HEK293 (cell line): ENCODE measurements at regions not wholly inside any gene's neighbourhood (a gene's known extent, or its start where the extent isn't known, plus 50 kb on each side); places are given as distances from the start of the nearest gene placed in this dataset.

ENCODE experiments used
- CTCF ChIA-PET: fragments of 350-600 bp; formaldehyde crosslinking; extraction: SDS; loops from one replicate; lab custom pipeline; 2021; ENCODE audit warnings: antibody characterized with exemption; lab: Yijun Ruan, JAX
- POLR2A ChIA-PET: fragments of 300-600 bp; formaldehyde crosslinking; extraction: SDS; loops from one replicate; lab custom pipeline; 2020; ENCODE audit warnings: antibody characterized with exemption, inconsistent platforms; lab: Yijun Ruan, JAX
- H3K27ac ChIP-seq: fragments of 200-500 bp; sonication (Bioruptor generic); 2 replicates; pipeline ENCODE4 v1.5.1; 2014; ENCODE audit warnings: low read depth, low read length, control low read depth, inconsistent platforms; ENCODE audit errors: extremely low read depth
- H3K36me3 ChIP-seq, 2 experiments: fragments of 200-500 bp in 1 of 2; sonication (Bioruptor generic) in 1 of 2; 1 replicate in 1 of 2; 2 replicates in 1 of 2; pipeline ENCODE4 v1.5.1; 2014 to 2017; ENCODE audit warnings: inconsistent platforms in 2 of 2, low read length in 2 of 2; ENCODE audit not compliant: control insufficient read depth in 2 of 2, insufficient read depth in 1 of 2
- H3K4me1 ChIP-seq: fragments of 200-500 bp; sonication (Bioruptor generic); 2 replicates; pipeline ENCODE4 v1.5.1; 2014; ENCODE audit warnings: mild to moderate bottlenecking, low read length, inconsistent platforms; ENCODE audit not compliant: control insufficient read depth, insufficient read depth
- H3K4me3 ChIP-seq: 2 replicates; pipeline ENCODE4 v1.5.1; 2011; ENCODE audit warnings: low read depth, mild to moderate bottlenecking, control low read depth, low read length, moderate library complexity
- H3K9me3 ChIP-seq: fragments of 200-500 bp; sonication (Bioruptor generic); 2 replicates; pipeline ENCODE4 v1.5.1; 2014; ENCODE audit warnings: low read depth, low read length, inconsistent platforms; ENCODE audit not compliant: control insufficient read depth, insufficient read depth
- GLI4 ChIP-seq: fragments of 450-650 bp; formaldehyde crosslinking; IDR thresholded peaks from 2 replicates; pipeline ENCODE4 v1.5.1; 2016; ENCODE audit warnings: missing biosample characterization, missing genetic modification characterization
- HOXD13 ChIP-seq: sonication (generic); formaldehyde crosslinking; IDR thresholded peaks from 2 replicates; pipeline ENCODE4 v1.8.0; 2022; ENCODE audit warnings: missing genetic modification reagents, borderline replicate concordance
- MZF1 ChIP-seq: fragments of 450-650 bp; formaldehyde crosslinking; IDR thresholded peaks from 2 replicates; pipeline ENCODE4 v1.5.1; 2017; ENCODE audit warnings: missing biosample characterization, missing genetic modification characterization, borderline replicate concordance
- REPIN1 ChIP-seq: fragments of 450-650 bp; formaldehyde crosslinking; IDR thresholded peaks from 2 replicates; pipeline ENCODE4 v1.5.1; 2017; ENCODE audit warnings: missing biosample characterization, missing genetic modification characterization, low read depth
- SETDB1 ChIP-seq: IDR thresholded peaks from one replicate; pipeline ENCODE4 v1.6.1; 2017; ENCODE audit warnings: mild to moderate bottlenecking, low read length, moderate library complexity, mixed read lengths; ENCODE audit not compliant: insufficient read length
- ZBTB11 ChIP-seq: fragments of 450-650 bp; formaldehyde crosslinking; conservative IDR thresholded peaks from 2 replicates; pipeline ENCODE4 v1.5.1; 2016; ENCODE audit warnings: low read depth, missing biosample characterization, missing genetic modification characterization
- ZBTB6 ChIP-seq: fragments of 450-650 bp; formaldehyde crosslinking; IDR thresholded peaks from 2 replicates; pipeline ENCODE4 v1.5.1; 2017; ENCODE audit warnings: missing biosample characterization, missing genetic modification characterization
- ZNF140 ChIP-seq: fragments of 450-650 bp; formaldehyde crosslinking; IDR thresholded peaks from 2 replicates; pipeline ENCODE4 v1.5.1; 2016; ENCODE audit warnings: missing biosample characterization, missing genetic modification characterization
- ZNF239 ChIP-seq: fragments of 450-650 bp; formaldehyde crosslinking; IDR thresholded peaks from 2 replicates; pipeline ENCODE4 v1.5.1; 2016; ENCODE audit warnings: missing biosample characterization, missing genetic modification characterization
- ZNF341 ChIP-seq: fragments of 450-650 bp; formaldehyde crosslinking; IDR thresholded peaks from 2 replicates; pipeline ENCODE4; 2016; ENCODE audit warnings: low read depth, missing biosample characterization, missing genetic modification characterization
- ZNF426 ChIP-seq: fragments of 450-650 bp; formaldehyde crosslinking; IDR thresholded peaks from 2 replicates; pipeline ENCODE4 v1.5.1; 2017; ENCODE audit warnings: missing biosample characterization, missing genetic modification characterization, mild to moderate bottlenecking, inconsistent platforms, moderate library complexity
- ZNF548 ChIP-seq: fragments of 450-650 bp; formaldehyde crosslinking; IDR thresholded peaks from 2 replicates; pipeline ENCODE4 v1.5.1; 2016; ENCODE audit warnings: missing biosample characterization, missing genetic modification characterization
- ZNF558 ChIP-seq: fragments of 450-650 bp; formaldehyde crosslinking; IDR thresholded peaks from 2 replicates; pipeline ENCODE4 v1.5.1; 2016; ENCODE audit warnings: missing biosample characterization, missing genetic modification characterization
- ZNF560 ChIP-seq: fragments of 450-650 bp; formaldehyde crosslinking; IDR thresholded peaks from 2 replicates; pipeline ENCODE4 v1.5.1; 2017; ENCODE audit warnings: missing biosample characterization, missing genetic modification characterization, borderline replicate concordance
- ZNF623 ChIP-seq: fragments of 450-650 bp; formaldehyde crosslinking; IDR thresholded peaks from 2 replicates; pipeline ENCODE4 v1.5.1; 2016; ENCODE audit warnings: missing biosample characterization, missing genetic modification characterization
- ZNF658 ChIP-seq: fragments of 450-650 bp; formaldehyde crosslinking; IDR thresholded peaks from 2 replicates; pipeline ENCODE4; 2016; ENCODE audit warnings: missing biosample characterization, missing genetic modification characterization
- ZNF670 ChIP-seq: fragments of 450-650 bp; formaldehyde crosslinking; IDR thresholded peaks from 2 replicates; pipeline ENCODE4 v1.5.1; 2016; ENCODE audit warnings: missing biosample characterization, missing genetic modification characterization, low read depth
- ZNF776 ChIP-seq: fragments of 450-650 bp; formaldehyde crosslinking; IDR thresholded peaks from 2 replicates; pipeline ENCODE4 v1.5.0; 2017; ENCODE audit warnings: missing biosample characterization, missing genetic modification characterization, borderline replicate concordance
- ZNF830 ChIP-seq: fragments of 450-650 bp; IDR thresholded peaks from 2 replicates; pipeline ENCODE4 v1.5.0; 2018; ENCODE audit warnings: missing biosample characterization, missing genetic modification characterization, low read depth, mild to moderate bottlenecking, moderate library complexity
- TF ChIP-seq, protein P1 (sequence below): fragments of 450-650 bp; formaldehyde crosslinking; IDR thresholded peaks from 2 replicates; pipeline ENCODE4 v1.5.1; 2016; ENCODE audit warnings: missing biosample characterization, missing genetic modification characterization
- TF ChIP-seq, protein P2 (sequence below): fragments of 450-650 bp; formaldehyde crosslinking; IDR thresholded peaks from 2 replicates; pipeline ENCODE4 v1.5.1; 2017; ENCODE audit warnings: missing biosample characterization, mild to moderate bottlenecking, missing genetic modification characterization, moderate library complexity
- TF ChIP-seq, protein P3 (sequence below): fragments of 450-650 bp; formaldehyde crosslinking; IDR thresholded peaks from 2 replicates; pipeline ENCODE4 v1.5.1; 2016; ENCODE audit warnings: missing biosample characterization, missing genetic modification characterization

- POLR2A ChIA-PET = no interaction called here
- no peak overlapping the region for H3K4me3 ChIP-seq
- no peaks in the 10 kb centered on the region for H3K4me1 ChIP-seq
- no peaks in the 10 kb centered on the region for H3K36me3 ChIP-seq
- no peak overlapping the region for H3K27ac ChIP-seq
- TF ChIP-seq ZNF548 (tag by site-specific recombination) = no peak
- no peak for TF ChIP-seq GLI4 (tag by site-specific recombination)
- no peak for TF ChIP-seq ZNF670
- TF ChIP-seq HOXD13 (CRISPR knock-in tag) = no peak
- no peak for TF ChIP-seq ZNF560
- TF ChIP-seq ZNF140 (tag by site-specific recombination) = no peak
- no peak for TF ChIP-seq MZF1 (tag by site-specific recombination)
- TF ChIP-seq, protein P1, sequence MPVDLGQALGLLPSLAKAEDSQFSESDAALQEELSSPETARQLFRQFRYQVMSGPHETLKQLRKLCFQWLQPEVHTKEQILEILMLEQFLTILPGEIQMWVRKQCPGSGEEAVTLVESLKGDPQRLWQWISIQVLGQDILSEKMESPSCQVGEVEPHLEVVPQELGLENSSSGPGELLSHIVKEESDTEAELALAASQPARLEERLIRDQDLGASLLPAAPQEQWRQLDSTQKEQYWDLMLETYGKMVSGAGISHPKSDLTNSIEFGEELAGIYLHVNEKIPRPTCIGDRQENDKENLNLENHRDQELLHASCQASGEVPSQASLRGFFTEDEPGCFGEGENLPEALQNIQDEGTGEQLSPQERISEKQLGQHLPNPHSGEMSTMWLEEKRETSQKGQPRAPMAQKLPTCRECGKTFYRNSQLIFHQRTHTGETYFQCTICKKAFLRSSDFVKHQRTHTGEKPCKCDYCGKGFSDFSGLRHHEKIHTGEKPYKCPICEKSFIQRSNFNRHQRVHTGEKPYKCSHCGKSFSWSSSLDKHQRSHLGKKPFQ = no peak
- no peak for TF ChIP-seq ZNF341 (tag by site-specific recombination)
- TF ChIP-seq REPIN1 (tag by site-specific recombination) = no peak
- TF ChIP-seq ZNF830 (tag by site-specific recombination) = no peak
- TF ChIP-seq ZNF658 (tag by site-specific recombination) = no peak
- TF ChIP-seq ZNF623 (tag by site-specific recombination) = no peak
- TF ChIP-seq ZNF776 (tag by site-specific recombination) = no peak
- no peak for TF ChIP-seq ZNF558
- TF ChIP-seq ZNF426 = no peak
- no peak for TF ChIP-seq SETDB1
- TF ChIP-seq ZNF239 = no peak
- TF ChIP-seq ZBTB6 (tag by site-specific recombination) = no peak
- no peak for TF ChIP-seq ZBTB11 (tag by site-specific recombination)
- H3K9me3 ChIP-seq = no peaks in the 10 kb centered on the region
- CTCF ChIA-PET = no interaction called here
Measured at GRCh38 chr1:88378560-88378959, 305.5 kb upstream of the PKN2 start.

- Histone ChIP-seq H3K27ac (no peak overlapping the region), H3K9me3 (no peaks in the 10 kb centered on the region), H3K4me3 (no peak overlapping the region), H3K4me1 (no peaks in the 10 kb centered on the region), H3K36me3 (no peaks in the 10 kb centered on the region)
- ChIA-PET CTCF (interaction anchor here (0.6 kb wide), 2 partner anchors 163 to 324 kb away, joined by 3 read pairs; no protein-coding TSS in a partner anchor), POLR2A (no interaction called here)
- TF ChIP-seq, protein P2, sequence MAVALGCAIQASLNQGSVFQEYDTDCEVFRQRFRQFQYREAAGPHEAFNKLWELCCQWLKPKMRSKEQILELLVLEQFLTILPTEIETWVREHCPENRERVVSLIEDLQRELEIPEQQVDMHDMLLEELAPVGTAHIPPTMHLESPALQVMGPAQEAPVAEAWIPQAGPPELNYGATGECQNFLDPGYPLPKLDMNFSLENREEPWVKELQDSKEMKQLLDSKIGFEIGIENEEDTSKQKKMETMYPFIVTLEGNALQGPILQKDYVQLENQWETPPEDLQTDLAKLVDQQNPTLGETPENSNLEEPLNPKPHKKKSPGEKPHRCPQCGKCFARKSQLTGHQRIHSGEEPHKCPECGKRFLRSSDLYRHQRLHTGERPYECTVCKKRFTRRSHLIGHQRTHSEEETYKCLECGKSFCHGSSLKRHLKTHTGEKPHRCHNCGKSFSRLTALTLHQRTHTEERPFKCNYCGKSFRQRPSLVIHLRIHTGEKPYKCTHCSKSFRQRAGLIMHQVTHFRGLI (tag by site-specific recombination) = peak; percentile 81
- TF ChIP-seq, protein P3, sequence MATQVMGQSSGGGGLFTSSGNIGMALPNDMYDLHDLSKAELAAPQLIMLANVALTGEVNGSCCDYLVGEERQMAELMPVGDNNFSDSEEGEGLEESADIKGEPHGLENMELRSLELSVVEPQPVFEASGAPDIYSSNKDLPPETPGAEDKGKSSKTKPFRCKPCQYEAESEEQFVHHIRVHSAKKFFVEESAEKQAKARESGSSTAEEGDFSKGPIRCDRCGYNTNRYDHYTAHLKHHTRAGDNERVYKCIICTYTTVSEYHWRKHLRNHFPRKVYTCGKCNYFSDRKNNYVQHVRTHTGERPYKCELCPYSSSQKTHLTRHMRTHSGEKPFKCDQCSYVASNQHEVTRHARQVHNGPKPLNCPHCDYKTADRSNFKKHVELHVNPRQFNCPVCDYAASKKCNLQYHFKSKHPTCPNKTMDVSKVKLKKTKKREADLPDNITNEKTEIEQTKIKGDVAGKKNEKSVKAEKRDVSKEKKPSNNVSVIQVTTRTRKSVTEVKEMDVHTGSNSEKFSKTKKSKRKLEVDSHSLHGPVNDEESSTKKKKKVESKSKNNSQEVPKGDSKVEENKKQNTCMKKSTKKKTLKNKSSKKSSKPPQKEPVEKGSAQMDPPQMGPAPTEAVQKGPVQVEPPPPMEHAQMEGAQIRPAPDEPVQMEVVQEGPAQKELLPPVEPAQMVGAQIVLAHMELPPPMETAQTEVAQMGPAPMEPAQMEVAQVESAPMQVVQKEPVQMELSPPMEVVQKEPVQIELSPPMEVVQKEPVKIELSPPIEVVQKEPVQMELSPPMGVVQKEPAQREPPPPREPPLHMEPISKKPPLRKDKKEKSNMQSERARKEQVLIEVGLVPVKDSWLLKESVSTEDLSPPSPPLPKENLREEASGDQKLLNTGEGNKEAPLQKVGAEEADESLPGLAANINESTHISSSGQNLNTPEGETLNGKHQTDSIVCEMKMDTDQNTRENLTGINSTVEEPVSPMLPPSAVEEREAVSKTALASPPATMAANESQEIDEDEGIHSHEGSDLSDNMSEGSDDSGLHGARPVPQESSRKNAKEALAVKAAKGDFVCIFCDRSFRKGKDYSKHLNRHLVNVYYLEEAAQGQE (tag by site-specific recombination) = no peak
- TF ChIP-seq, all 188 proteins: peak for 1
Measured at GRCh38 chr1:88394958-88395357, 289.1 kb upstream of the PKN2 start.
